HT1080 (cell line): ENCODE measurements at regions not wholly inside any gene's neighbourhood (a gene's known extent, or its start where the extent isn't known, plus 50 kb on each side); places are given as distances from the start of the nearest gene placed in this dataset.

Experiments used
- DNase-seq: peaks from one replicate; pipeline ENCODE4 v3.0.0-alpha.2; 2015; ENCODE audit warnings: low read depth

GRCh38 chr16:73483934-73484711 is 436.2 kb upstream of the ZFHX3 start:
- DNase-seq: peak; percentile 2

- DNase-seq: no peak
These were observed 435.3 kb upstream of the ZFHX3 start for GRCh38 chr16:73483076-73483791.

DNA sequence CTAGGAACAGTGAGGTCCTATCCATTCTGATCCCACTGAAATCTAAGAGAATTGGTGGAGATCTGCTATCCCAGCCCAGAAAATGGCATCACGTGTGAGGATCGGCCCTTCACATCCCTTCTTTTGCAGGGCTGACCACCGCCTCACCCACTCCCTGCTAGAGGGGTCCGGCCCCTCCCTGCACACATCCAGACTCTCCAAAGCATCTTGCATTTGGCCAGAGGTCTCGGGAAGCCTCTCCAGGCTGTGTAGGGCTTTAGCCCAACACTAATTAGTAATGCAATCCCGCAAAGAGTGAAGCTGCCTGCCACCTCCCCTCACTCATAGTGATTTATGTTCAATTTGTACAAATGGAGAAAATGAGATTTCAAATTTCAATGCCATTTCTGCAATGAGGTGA is 434.4 kb upstream of the ZFHX3 start:
- no peak for DNase-seq

DNA sequence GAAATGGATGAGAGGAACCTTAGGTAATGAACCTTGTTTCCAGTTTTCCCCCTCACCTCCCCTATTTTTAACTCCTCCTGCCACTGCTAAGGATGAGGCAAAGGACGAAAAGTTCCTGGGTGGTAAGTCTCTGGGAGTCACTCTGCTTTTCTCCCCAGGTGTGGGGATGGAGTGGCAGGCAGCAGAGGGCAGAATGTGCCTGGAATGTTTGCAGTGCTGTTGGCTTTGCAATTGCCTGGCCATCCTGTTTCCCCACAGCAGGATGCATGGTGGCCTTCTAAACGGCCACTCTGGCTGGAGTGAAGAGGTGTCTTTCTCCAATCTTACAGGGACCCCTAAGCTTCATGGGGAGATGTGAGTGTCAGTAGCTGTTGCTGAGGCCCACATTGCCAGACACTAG is 432.5 kb upstream of the ZFHX3 start:
- no peak for DNase-seq

GRCh38 chr16:73473713-73474112 is 425.8 kb upstream of the ZFHX3 start:
- no peak for DNase-seq

DNA sequence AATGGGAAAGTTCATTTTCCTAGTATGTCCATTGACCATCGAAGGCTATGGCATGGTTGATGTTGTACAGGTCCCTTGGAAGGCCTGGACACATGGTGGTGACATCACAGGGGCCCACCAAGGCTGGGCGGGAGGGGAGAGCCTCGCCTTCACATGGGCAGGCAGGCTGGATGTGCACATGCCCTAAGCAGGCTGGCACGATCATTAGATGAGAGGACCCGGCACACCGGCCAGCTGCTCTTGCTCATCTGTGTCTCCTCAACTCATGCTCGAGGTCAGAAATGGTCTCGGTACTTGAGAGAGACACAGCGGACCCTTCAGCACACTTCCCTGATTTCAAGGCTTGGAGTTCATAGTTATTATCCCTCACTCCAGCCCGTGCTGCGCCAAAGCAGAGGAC is 416.9 kb upstream of the ZFHX3 start:
- no peak for DNase-seq

DNA sequence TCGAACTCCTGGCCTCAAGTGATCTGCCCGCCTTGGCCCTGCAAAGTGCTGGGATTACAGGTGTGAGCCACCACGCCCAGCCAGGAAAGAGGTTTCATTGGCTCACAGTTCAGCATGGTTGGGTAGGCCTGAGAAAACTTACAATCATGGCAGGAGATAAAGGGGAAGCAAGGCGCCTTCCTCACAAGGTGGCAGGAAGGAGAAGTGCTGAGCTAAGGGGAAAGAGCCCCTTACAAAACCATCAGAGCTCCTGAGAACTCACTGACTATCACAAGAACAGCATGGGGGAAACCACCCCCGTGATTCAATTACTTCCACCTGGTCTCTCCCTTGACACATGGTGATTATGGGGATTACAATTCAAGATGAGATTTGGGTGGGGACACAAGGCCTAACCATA is 411.7 kb upstream of the ZFHX3 start:
- DNase-seq: no peak

- DNase-seq: no peak
These were observed 409.9 kb upstream of the ZFHX3 start for GRCh38 chr16:73457851-73458250.

DNA sequence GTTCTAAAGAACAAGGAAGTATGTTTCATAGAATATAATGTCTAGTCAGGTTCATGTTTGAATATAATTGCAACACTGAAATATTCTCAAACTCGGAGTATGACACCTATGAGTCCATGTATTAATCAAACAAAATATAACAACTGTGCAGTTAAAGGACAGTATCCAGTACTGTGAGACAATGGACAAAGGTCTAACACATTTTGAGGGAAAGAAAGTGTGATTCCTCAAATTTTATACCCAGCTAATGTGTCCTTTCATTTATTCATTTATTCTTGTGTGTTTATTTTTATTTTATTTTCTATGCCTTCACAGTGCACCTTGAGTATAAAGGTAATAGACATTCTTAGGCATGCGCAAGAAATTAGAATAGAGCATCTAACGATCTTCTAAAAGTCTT is 401.0 kb upstream of the ZFHX3 start:
- DNase-seq: no peak

DNA sequence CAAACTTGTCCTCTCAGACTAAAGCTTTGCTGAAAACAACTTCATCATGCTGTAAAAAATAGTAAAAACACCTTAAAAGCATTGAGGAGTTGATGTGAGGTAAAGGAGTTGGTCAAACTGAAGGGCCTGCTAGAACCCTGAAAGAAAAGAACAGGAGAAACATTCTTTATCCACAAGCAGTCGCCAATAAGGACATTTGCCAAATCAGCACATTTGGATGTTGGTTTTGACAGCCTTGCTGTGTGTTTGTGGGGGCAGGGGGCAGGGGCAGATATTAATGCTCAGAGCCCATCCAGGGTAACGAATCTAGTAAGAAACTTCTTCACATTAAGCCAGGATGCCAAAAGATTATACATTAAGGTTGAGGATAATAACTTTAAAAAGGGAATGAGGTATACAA is 399.9 kb upstream of the ZFHX3 start:
- DNase-seq: no peak

DNA sequence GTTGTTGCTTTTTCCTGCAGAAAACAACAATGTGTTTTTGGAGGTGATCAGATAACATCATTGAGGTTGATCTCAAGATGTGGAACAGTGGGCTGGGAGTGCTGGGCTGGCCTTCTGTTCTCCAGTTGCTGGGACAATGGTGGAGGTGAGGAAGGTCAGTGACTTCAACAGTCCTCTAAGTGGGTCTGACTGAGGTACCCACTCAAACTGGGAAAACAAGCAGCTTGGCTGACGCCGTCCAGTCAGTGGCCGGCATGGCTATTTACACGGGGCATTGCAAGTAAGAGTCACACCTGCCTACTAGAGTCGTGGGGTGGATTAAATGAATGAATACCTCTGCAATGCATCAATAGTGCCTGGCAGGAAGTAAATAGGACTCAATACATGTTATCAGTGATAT is 386.7 kb upstream of the ZFHX3 start:
- no peak for DNase-seq

DNA sequence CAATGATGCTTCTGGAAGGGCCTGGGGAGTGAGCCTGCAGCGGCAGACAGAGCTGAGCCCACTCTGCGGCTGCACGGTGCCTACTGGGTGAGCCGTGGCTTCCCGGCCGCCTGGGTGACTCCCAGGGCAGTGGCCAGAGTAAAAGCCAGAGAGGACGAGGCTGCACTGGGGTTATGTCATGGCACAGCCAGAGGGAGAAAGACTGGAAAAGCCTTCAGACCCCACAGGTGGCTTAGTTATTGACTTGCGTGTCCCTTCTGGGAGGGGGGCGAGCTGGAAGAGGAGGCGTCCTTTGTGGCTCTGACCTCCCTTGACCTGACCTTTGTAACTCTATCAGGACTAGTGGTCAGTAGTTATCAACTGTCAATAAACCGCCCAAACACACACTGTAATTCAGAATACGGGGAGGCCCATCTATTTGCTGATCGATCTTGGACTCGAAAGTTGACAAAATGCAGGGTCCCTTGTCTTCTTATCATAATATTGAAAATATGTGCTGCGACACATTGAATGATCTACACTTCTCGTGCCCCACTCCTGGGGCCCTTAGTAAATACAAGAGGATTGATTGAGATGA is 385.9 kb upstream of the ZFHX3 start:
- no peak for DNase-seq

GRCh38 chr16:73432850-73433730 is 385.2 kb upstream of the ZFHX3 start:
- no peak for DNase-seq

DNA sequence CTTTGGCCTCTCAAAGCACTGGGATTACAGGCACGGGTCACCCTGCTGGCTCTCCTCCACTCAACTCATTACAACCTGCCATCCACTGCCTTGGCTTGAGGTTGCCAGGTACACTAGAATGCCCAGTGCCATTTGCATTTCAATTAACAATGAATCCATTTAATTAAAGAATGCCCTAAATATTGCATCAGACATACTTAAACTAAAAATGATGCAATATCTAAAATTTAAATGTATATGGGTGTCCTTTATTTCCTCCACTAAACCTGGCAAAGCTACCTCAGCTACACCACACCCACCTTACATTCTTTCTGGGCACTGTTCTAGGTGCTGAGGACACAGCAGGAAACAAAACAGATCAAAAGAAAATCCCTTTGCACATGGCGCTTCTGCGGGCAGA is 382.2 kb upstream of the ZFHX3 start:
- no peak for DNase-seq

DNA sequence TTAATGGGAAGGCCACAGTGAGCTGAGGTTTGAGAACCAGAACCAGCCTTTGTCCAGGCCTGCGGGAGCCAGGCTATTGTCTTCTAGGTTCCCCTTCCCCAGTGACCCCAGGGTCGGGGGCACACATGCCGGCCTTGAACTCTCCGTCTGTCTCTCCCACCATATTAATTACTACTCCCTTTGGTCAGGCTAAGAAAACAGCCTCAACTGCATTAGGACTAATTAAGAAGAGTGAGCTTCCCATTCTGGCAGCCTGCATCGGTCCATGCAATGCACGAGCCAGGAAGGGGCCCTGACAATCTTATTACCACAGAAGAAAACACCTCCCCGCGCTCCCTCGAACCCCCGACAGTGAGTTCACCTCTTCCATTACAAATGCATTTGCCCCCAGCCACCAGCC is 380.2 kb upstream of the ZFHX3 start:
- DNase-seq: no peak

DNA sequence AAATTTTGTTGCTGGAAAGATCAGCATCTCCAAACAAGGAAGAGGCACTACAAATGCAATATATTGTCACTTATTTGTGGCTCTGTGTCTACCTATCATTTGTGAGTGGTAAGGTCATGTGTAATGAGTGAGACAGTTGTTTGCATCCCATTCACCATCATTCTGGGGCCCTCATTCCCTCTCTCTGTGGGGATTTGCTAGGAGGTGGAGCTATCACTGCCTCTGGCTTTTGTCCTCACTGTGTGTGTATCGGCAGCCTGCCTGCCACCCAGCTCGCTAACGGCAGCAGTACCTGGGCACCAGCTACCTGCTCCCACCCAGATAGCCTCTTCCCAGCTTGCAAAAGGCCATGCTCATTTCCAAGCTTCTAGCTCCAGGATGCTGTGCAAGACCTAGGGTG is 379.2 kb upstream of the ZFHX3 start:
- no peak for DNase-seq

- DNase-seq: no peak
These were observed 378.7 kb upstream of the ZFHX3 start for GRCh38 chr16:73426433-73427160.

DNA sequence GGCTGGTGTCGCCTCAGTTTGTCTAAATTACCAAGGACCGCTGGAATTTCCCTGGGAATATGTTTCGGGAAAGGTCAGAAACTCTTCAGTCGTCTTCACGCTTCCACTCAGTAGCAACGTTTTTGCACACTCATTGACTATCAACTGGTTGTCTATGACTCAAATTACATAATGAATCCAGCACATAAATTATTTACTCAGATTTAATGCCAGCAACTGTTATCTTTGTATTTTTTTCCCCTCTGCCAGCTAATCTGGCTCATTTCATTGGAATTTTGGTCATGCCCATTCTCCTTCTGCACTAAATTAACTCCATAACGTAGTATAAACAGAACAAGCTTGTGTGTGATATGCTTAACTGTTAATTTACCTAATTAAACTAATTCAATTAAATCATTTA is 372.7 kb upstream of the ZFHX3 start:
- no peak for DNase-seq

GRCh38 chr16:73420244-73420643 is 372.3 kb upstream of the ZFHX3 start:
- no peak for DNase-seq

DNA sequence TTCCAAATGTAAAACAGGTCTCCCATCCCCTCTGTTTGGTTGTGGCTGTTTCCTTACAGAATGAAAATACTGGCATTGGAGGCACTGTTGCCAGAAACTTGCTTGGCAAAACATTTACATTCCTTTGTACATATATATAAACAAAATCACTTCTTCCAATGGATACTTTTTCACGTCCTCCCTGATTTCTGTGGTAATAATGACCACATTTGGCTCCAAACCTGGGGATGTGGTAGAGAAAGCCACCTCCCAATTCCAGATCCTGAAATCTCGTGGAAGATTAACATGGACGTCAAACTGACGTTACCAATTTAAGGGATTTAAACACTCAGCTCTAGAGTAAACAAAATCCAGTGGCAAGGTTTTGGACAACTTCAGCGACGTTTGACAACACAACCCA is 370.8 kb upstream of the ZFHX3 start:
- no peak for DNase-seq

GRCh38 chr16:73418051-73418450 is 370.1 kb upstream of the ZFHX3 start:
- no peak for DNase-seq
